ENCODE measurements at regions not wholly inside any gene's neighbourhood (a gene's known extent, or its start where the extent isn't known, plus 50 kb on each side); places are given as distances from the start of the nearest gene placed in this dataset.

- no peaks in the 10 kb centered on the region for H3K9me3 ChIP-seq (replicated peaks in 1 of 2; ENCODE audit: control insufficient read depth in 2 of 2, insufficient read depth in 1 of 2, low read depth in 1 of 2, low read length in 2 of 2)
- H3K79me1 ChIP-seq (ENCODE audit: low read depth, low read length), result peaks cover 1% of the 10 kb centered on the region
- no peak overlapping the region for H2BK5ac ChIP-seq (ENCODE audit: low read length)
- no peak overlapping the region for H3K23ac ChIP-seq (ENCODE audit: low read depth, low read length, poor library complexity)
- no peaks in the 10 kb centered on the region for H3K4me1 ChIP-seq (ENCODE audit: control insufficient read depth in 2 of 2, insufficient read depth in 1 of 2, low read depth in 1 of 2, low read length in 2 of 2)
- no peak overlapping the region for H3K4ac ChIP-seq (ENCODE audit: low read length)
- no peaks in the 10 kb centered on the region for H3K27me3 ChIP-seq (ENCODE audit: control insufficient read depth in 3 of 3, insufficient read depth in 3 of 3, low read depth in 1 of 3, low read length in 3 of 3)
- H2AK5ac ChIP-seq (ENCODE audit: low read depth, low read length), result no peak overlapping the region
- no peak overlapping the region for H2BK15ac ChIP-seq (ENCODE audit: low read length)
- H3K4me3 ChIP-seq (ENCODE audit: low read length in 2 of 2), result no peak overlapping the region
- H2AFZ ChIP-seq (ENCODE audit: low read length), result no peak overlapping the region
- H3K27ac ChIP-seq (replicated peaks; ENCODE audit: low read length), result no peak overlapping the region
- H3K18ac ChIP-seq (ENCODE audit: low read length), result no peak overlapping the region
- no peak for DNase-seq (ENCODE audit: low spot score)
- H3K14ac ChIP-seq (ENCODE audit: low read length), result no peak overlapping the region
- H4K91ac ChIP-seq (ENCODE audit: low read depth, low read length, poor library complexity), result no peak overlapping the region
- H2BK120ac ChIP-seq (ENCODE audit: low read depth, low read length), result no peak overlapping the region
- H3K9ac ChIP-seq (ENCODE audit: low read depth, low read length, poor library complexity), result no peak overlapping the region
- H2BK12ac ChIP-seq (ENCODE audit: low read length), result no peak overlapping the region
- no peaks in the 10 kb centered on the region for H3K36me3 ChIP-seq (replicated peaks in 1 of 2; ENCODE audit: control insufficient read depth in 2 of 2, insufficient read depth in 2 of 2, low read length in 2 of 2)
- no peak overlapping the region for H4K8ac ChIP-seq (ENCODE audit: low read depth, low read length)
- H3K4me2 ChIP-seq (ENCODE audit: insufficient read depth, low read length, poor library complexity, severe bottlenecking), result no peak overlapping the region
These were observed 281.7 kb downstream of the PPP1R2C start for GRCh38 chrX:42496239-42496638.

- WGBS, 2 donors (ENCODE audit: extremely low coverage in 2 of 2, insufficient read length in 2 of 2, insufficient replicate concordance in 1 of 2), result no CpG with 5 or more reads among the region's 7 CpGs
- Histone ChIP-seq H3K18ac (ENCODE audit: low read length) (no peak overlapping the region), H2BK12ac (ENCODE audit: low read length) (no peak overlapping the region)
These were observed 282.8 kb downstream of the PPP1R2C start for GRCh38 chrX:42495139-42495538.

GRCh38 chrX:42491137-42491907 lies 286.6 kb downstream of the PPP1R2C start:
- H3K27ac ChIP-seq (replicated peaks; ENCODE audit: low read length), result no peak overlapping the region
- no peak overlapping the region for H3K23ac ChIP-seq (ENCODE audit: low read depth, low read length, poor library complexity)
- no peak for DNase-seq (ENCODE audit: low spot score)
- H3K14ac ChIP-seq (ENCODE audit: low read length), result no peak overlapping the region
- no peak overlapping the region for H3K4me3 ChIP-seq (ENCODE audit: low read length in 2 of 2)
- no peaks in the 10 kb centered on the region for H3K4me1 ChIP-seq (ENCODE audit: control insufficient read depth in 2 of 2, insufficient read depth in 1 of 2, low read depth in 1 of 2, low read length in 2 of 2)
- no peak overlapping the region for H3K9ac ChIP-seq (ENCODE audit: low read depth, low read length, poor library complexity)
- H4K8ac ChIP-seq (ENCODE audit: low read depth, low read length), result no peak overlapping the region
- no peak overlapping the region for H2BK12ac ChIP-seq (ENCODE audit: low read length)
- no peaks in the 10 kb centered on the region for H3K9me3 ChIP-seq (replicated peaks in 1 of 2; ENCODE audit: control insufficient read depth in 2 of 2, insufficient read depth in 1 of 2, low read depth in 1 of 2, low read length in 2 of 2)
- no peak overlapping the region for H2BK5ac ChIP-seq (ENCODE audit: low read length)
- H3K18ac ChIP-seq (ENCODE audit: low read length), result no peak overlapping the region
- no peak overlapping the region for H3K4me2 ChIP-seq (ENCODE audit: insufficient read depth, low read length, poor library complexity, severe bottlenecking)
- H4K91ac ChIP-seq (ENCODE audit: low read depth, low read length, poor library complexity), result no peak overlapping the region
- no peak overlapping the region for H2AFZ ChIP-seq (ENCODE audit: low read length)
- H3K27me3 ChIP-seq (ENCODE audit: control insufficient read depth in 3 of 3, insufficient read depth in 3 of 3, low read depth in 1 of 3, low read length in 3 of 3), result no peaks in the 10 kb centered on the region
- H2BK15ac ChIP-seq (ENCODE audit: low read length), result no peak overlapping the region
- H3K36me3 ChIP-seq (replicated peaks in 1 of 2; ENCODE audit: control insufficient read depth in 2 of 2, insufficient read depth in 2 of 2, low read length in 2 of 2), result no peaks in the 10 kb centered on the region
- no CpG with 5 or more reads among the region's 2 CpGs for WGBS, 2 donors (ENCODE audit: extremely low coverage in 2 of 2, insufficient read length in 2 of 2, insufficient replicate concordance in 1 of 2)
- H2BK120ac ChIP-seq (ENCODE audit: low read depth, low read length), result no peak overlapping the region
- H3K79me1 ChIP-seq (ENCODE audit: low read depth, low read length), result peaks cover 1% of the 10 kb centered on the region
- no peak overlapping the region for H3K4ac ChIP-seq (ENCODE audit: low read length)
- no peak overlapping the region for H2AK5ac ChIP-seq (ENCODE audit: low read depth, low read length)

More at GRCh38 chrX:42495139-42495538, 282.8 kb downstream of the PPP1R2C start:
- Histone ChIP-seq H3K36me3 (replicated peaks in 1 of 2; ENCODE audit: control insufficient read depth in 2 of 2, insufficient read depth in 2 of 2, low read length in 2 of 2) (no peaks in the 10 kb centered on the region), H2AFZ (ENCODE audit: low read length) (no peak overlapping the region), H2AK5ac (ENCODE audit: low read depth, low read length) (no peak overlapping the region), H3K9ac (ENCODE audit: low read depth, low read length, poor library complexity) (no peak overlapping the region), H3K23ac (ENCODE audit: low read depth, low read length, poor library complexity) (no peak overlapping the region), H3K27me3 (ENCODE audit: control insufficient read depth in 3 of 3, insufficient read depth in 3 of 3, low read depth in 1 of 3, low read length in 3 of 3) (no peaks in the 10 kb centered on the region), H2BK5ac (ENCODE audit: low read length) (no peak overlapping the region), H3K27ac (replicated peaks; ENCODE audit: low read length) (no peak overlapping the region), H3K4me1 (ENCODE audit: control insufficient read depth in 2 of 2, insufficient read depth in 1 of 2, low read depth in 1 of 2, low read length in 2 of 2) (no peaks in the 10 kb centered on the region), H3K9me3 (replicated peaks in 1 of 2; ENCODE audit: control insufficient read depth in 2 of 2, insufficient read depth in 1 of 2, low read depth in 1 of 2, low read length in 2 of 2) (no peaks in the 10 kb centered on the region), H3K4ac (ENCODE audit: low read length) (no peak overlapping the region), H4K8ac (ENCODE audit: low read depth, low read length) (no peak overlapping the region), H3K79me1 (ENCODE audit: low read depth, low read length) (peaks cover 1% of the 10 kb centered on the region), H4K91ac (ENCODE audit: low read depth, low read length, poor library complexity) (no peak overlapping the region), H3K14ac (ENCODE audit: low read length) (no peak overlapping the region), H3K4me3 (ENCODE audit: low read length in 2 of 2) (no peak overlapping the region), H2BK120ac (ENCODE audit: low read depth, low read length) (no peak overlapping the region), H2BK15ac (ENCODE audit: low read length) (no peak overlapping the region), H3K4me2 (ENCODE audit: insufficient read depth, low read length, poor library complexity, severe bottlenecking) (no peak overlapping the region)
- no peak for DNase-seq (ENCODE audit: low spot score)

- Histone ChIP-seq H3K4me3 (ENCODE audit: low read length in 2 of 2) (no peak overlapping the region), H2BK5ac (ENCODE audit: low read length) (no peak overlapping the region), H3K79me1 (ENCODE audit: low read depth, low read length) (peaks cover 1% of the 10 kb centered on the region), H3K9me3 (replicated peaks in 1 of 2; ENCODE audit: control insufficient read depth in 2 of 2, insufficient read depth in 1 of 2, low read depth in 1 of 2, low read length in 2 of 2) (no peaks in the 10 kb centered on the region), H2AK5ac (ENCODE audit: low read depth, low read length) (no peak overlapping the region), H2BK120ac (ENCODE audit: low read depth, low read length) (no peak overlapping the region), H2BK12ac (ENCODE audit: low read length) (no peak overlapping the region), H2BK15ac (ENCODE audit: low read length) (no peak overlapping the region), H4K8ac (ENCODE audit: low read depth, low read length) (peak overlapping the region; percentile 43), H3K18ac (ENCODE audit: low read length) (no peak overlapping the region), H3K4me2 (ENCODE audit: insufficient read depth, low read length, poor library complexity, severe bottlenecking) (no peak overlapping the region), H3K9ac (ENCODE audit: low read depth, low read length, poor library complexity) (no peak overlapping the region), H2AFZ (ENCODE audit: low read length) (no peak overlapping the region), H3K36me3 (replicated peaks in 1 of 2; ENCODE audit: control insufficient read depth in 2 of 2, insufficient read depth in 2 of 2, low read length in 2 of 2) (no peaks in the 10 kb centered on the region), H3K4me1 (ENCODE audit: control insufficient read depth in 2 of 2, insufficient read depth in 1 of 2, low read depth in 1 of 2, low read length in 2 of 2) (no peaks in the 10 kb centered on the region), H3K4ac (ENCODE audit: low read length) (no peak overlapping the region), H3K14ac (ENCODE audit: low read length) (no peak overlapping the region), H3K27me3 (ENCODE audit: control insufficient read depth in 3 of 3, insufficient read depth in 3 of 3, low read depth in 1 of 3, low read length in 3 of 3) (no peaks in the 10 kb centered on the region), H4K91ac (ENCODE audit: low read depth, low read length, poor library complexity) (no peak overlapping the region), H3K27ac (replicated peaks; ENCODE audit: low read length) (no peak overlapping the region), H3K23ac (ENCODE audit: low read depth, low read length, poor library complexity) (no peak overlapping the region)
- no peak for DNase-seq (ENCODE audit: low spot score)
- no CpG with 5 or more reads among the region's 3 CpGs for WGBS, 2 donors (ENCODE audit: extremely low coverage in 2 of 2, insufficient read length in 2 of 2, insufficient replicate concordance in 1 of 2)
These were observed 287.9 kb downstream of the PPP1R2C start for GRCh38 chrX:42490111-42490510.
